ENCODE measurements at regions not wholly inside any gene's neighbourhood (a gene's known extent, or its start where the extent isn't known, plus 50 kb on each side); places are given as distances from the start of the nearest gene placed in this dataset.

DNA sequence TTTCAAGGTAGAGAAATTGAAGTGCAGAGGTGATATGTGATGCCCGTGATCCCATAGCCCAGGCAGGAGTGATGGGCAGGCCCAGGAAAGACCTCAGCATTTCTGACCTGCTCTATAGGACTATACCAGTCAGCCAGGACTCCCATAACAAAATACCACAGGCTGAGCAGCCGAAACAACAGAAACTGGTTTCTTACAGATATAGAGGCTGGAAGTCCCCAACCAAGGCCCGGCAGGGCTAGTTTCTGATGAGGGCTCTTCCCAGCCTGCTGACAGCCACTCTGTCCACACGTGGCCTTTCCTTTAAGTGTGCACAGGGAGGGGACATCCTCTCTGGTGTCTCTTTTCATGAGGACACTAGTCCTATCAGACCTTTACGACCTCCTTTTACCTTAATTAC lies 104.2 kb upstream of the AGAP1 start:
- TF ChIP-seq, protein P1, sequence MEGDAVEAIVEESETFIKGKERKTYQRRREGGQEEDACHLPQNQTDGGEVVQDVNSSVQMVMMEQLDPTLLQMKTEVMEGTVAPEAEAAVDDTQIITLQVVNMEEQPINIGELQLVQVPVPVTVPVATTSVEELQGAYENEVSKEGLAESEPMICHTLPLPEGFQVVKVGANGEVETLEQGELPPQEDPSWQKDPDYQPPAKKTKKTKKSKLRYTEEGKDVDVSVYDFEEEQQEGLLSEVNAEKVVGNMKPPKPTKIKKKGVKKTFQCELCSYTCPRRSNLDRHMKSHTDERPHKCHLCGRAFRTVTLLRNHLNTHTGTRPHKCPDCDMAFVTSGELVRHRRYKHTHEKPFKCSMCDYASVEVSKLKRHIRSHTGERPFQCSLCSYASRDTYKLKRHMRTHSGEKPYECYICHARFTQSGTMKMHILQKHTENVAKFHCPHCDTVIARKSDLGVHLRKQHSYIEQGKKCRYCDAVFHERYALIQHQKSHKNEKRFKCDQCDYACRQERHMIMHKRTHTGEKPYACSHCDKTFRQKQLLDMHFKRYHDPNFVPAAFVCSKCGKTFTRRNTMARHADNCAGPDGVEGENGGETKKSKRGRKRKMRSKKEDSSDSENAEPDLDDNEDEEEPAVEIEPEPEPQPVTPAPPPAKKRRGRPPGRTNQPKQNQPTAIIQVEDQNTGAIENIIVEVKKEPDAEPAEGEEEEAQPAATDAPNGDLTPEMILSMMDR (IDR thresholded peaks at IDR 0.05; ENCODE audit: low read depth, low read length, poor library complexity, severe bottlenecking) = no peak
- no peak for TF ChIP-seq EZH2phosphoT487 (IDR thresholded peaks at IDR 0.05; ENCODE audit: borderline replicate concordance, low read length)

Data from DOHH2 (cell line).